ENCODE measurements at regions not wholly inside any gene's neighbourhood (a gene's known extent, or its start where the extent isn't known, plus 50 kb on each side); places are given as distances from the start of the nearest gene placed in this dataset.

- H3K4me1 ChIP-seq = no peaks in the 10 kb centered on the region
- H3K27me3 ChIP-seq = no peaks in the 10 kb centered on the region
- in situ Hi-C loops (cut with MboI; ENCODE audit: low pct_ligation_motif_present in 1 of 4, low pct_unique_long_range_greater_than_20kb in 1 of 4, low sequenced_read_pairs in 3 of 4) (no loop called here), intact Hi-C loops (cut with DNase I; ENCODE audit: low total_unique reads) (loop anchor here (1.0 kb wide), 1 partner anchor 10 kb away; no protein-coding TSS in a partner anchor)
- no peak for DNase-seq
- no peak overlapping the region for H3K4me3 ChIP-seq
- 77 to 83% methylated on average over 7 of the region's 7 CpGs for WGBS, 2 donors (ENCODE audit: low coverage in 1 of 2)
- no peak for TF ChIP-seq CTCF (IDR thresholded peaks at IDR 0.05)
- H3K9me3 ChIP-seq = no peaks in the 10 kb centered on the region
- H3K27ac ChIP-seq = no peak overlapping the region
- H3K36me3 ChIP-seq = no peaks in the 10 kb centered on the region
Observed at GRCh38 chr4:62191451-62192240, 991.5 kb downstream of the ADGRL3 start.

GRCh38 chr4:62170235-62170634, 970.1 kb downstream of the ADGRL3 start:
- H3K4me3 ChIP-seq = no peak overlapping the region
- intact Hi-C loops (cut with DNase I; ENCODE audit: low total_unique reads) (no loop called here), in situ Hi-C loops (cut with MboI; ENCODE audit: low pct_ligation_motif_present in 1 of 4, low pct_unique_long_range_greater_than_20kb in 1 of 4, low sequenced_read_pairs in 3 of 4) (no loop called here)
- H3K27ac ChIP-seq = no peak overlapping the region
- no peaks in the 10 kb centered on the region for H3K9me3 ChIP-seq
- no peaks in the 10 kb centered on the region for H3K4me1 ChIP-seq
- no peaks in the 10 kb centered on the region for H3K36me3 ChIP-seq
- 50% methylated on average over 1 of the region's 1 CpG; no CpG with 5 or more reads in 1 of the 2 donors for WGBS, 2 donors (ENCODE audit: low coverage in 1 of 2)
- TF ChIP-seq CTCF (IDR thresholded peaks at IDR 0.05) = no peak
- TF ChIP-seq EP300 (IDR thresholded peaks at IDR 0.05; ENCODE audit: low read depth) = no peak
- no peak for TF ChIP-seq POLR2AphosphoS5 (IDR thresholded peaks at IDR 0.05)
- TF ChIP-seq POLR2A (IDR thresholded peaks at IDR 0.05) = no peak
- DNase-seq = no peak
- H3K27me3 ChIP-seq = no peaks in the 10 kb centered on the region

- DNase-seq = no peak
- Histone ChIP-seq H3K4me3 (no peak overlapping the region), H3K36me3 (no peaks in the 10 kb centered on the region), H3K4me1 (no peaks in the 10 kb centered on the region), H3K9me3 (no peaks in the 10 kb centered on the region), H3K27me3 (no peaks in the 10 kb centered on the region), H3K27ac (no peak overlapping the region)
- in situ Hi-C loops (cut with MboI; ENCODE audit: low pct_ligation_motif_present in 1 of 4, low pct_unique_long_range_greater_than_20kb in 1 of 4, low sequenced_read_pairs in 3 of 4) (no loop called here), intact Hi-C loops (cut with DNase I; ENCODE audit: low total_unique reads) (no loop called here)
- 62 to 68% methylated on average over 1 of the region's 1 CpG for WGBS, 2 donors (ENCODE audit: low coverage in 1 of 2)
- TF ChIP-seq POLR2AphosphoS5 (IDR thresholded peaks at IDR 0.05) = no peak
- TF ChIP-seq CTCF (IDR thresholded peaks at IDR 0.05) = no peak
- no peak for TF ChIP-seq POLR2A (IDR thresholded peaks at IDR 0.05)
- no peak for TF ChIP-seq EP300 (IDR thresholded peaks at IDR 0.05; ENCODE audit: low read depth)
Observed at GRCh38 chr4:62168681-62169080, 968.6 kb downstream of the ADGRL3 start.

- Histone ChIP-seq H3K27ac (no peak overlapping the region), H3K9me3 (no peaks in the 10 kb centered on the region), H3K4me1 (no peaks in the 10 kb centered on the region), H3K36me3 (no peaks in the 10 kb centered on the region), H3K4me3 (no peak overlapping the region), H3K27me3 (no peaks in the 10 kb centered on the region)
- intact Hi-C loops (cut with DNase I; ENCODE audit: low total_unique reads) = no loop called here
- DNase-seq = no peak
- 50 to 67% methylated on average over 1 of the region's 1 CpG for WGBS, 2 donors (ENCODE audit: low coverage in 1 of 2)
- in situ Hi-C loops (cut with MboI; ENCODE audit: low pct_ligation_motif_present in 1 of 4, low pct_unique_long_range_greater_than_20kb in 1 of 4, low sequenced_read_pairs in 3 of 4) = no loop called here
- TF ChIP-seq EP300 (IDR thresholded peaks at IDR 0.05; ENCODE audit: low read depth) = no peak
Observed at GRCh38 chr4:62162606-62163005, 962.5 kb downstream of the ADGRL3 start.

DNA sequence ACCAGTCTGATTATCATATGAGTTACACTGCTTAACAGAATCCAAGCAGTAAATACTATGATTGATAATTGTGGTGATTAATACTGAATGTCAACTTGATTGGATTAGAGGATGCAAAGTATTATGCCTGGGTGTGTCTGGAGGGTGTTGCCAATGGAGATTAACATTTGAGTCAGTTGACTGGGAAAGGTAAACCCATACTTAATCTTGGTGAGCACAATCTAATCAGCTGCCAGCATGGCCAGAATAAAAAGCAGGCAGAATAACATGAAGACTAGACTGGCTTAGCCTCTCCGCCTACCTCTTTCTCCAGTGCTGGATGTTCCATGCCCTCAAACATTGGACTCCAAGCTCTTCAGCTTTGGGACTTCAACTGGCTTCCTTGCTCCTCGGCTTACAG, 961.3 kb downstream of the ADGRL3 start:
- H3K4me1 ChIP-seq = no peaks in the 10 kb centered on the region
- intact Hi-C loops (cut with DNase I; ENCODE audit: low total_unique reads) (no loop called here), in situ Hi-C loops (cut with MboI; ENCODE audit: low pct_ligation_motif_present in 1 of 4, low pct_unique_long_range_greater_than_20kb in 1 of 4, low sequenced_read_pairs in 3 of 4) (no loop called here)
- no peak overlapping the region for H3K4me3 ChIP-seq
- H3K9me3 ChIP-seq = no peaks in the 10 kb centered on the region
- DNase-seq = no peak
- no peaks in the 10 kb centered on the region for H3K36me3 ChIP-seq
- 75 to 86% methylated on average over 2 of the region's 2 CpGs for WGBS, 2 donors (ENCODE audit: low coverage in 1 of 2)
- TF ChIP-seq CTCF (IDR thresholded peaks at IDR 0.05) (no peak), POLR2A (IDR thresholded peaks at IDR 0.05) (no peak), EP300 (IDR thresholded peaks at IDR 0.05; ENCODE audit: low read depth) (no peak), POLR2AphosphoS5 (IDR thresholded peaks at IDR 0.05) (no peak)
- H3K27me3 ChIP-seq = no peaks in the 10 kb centered on the region
- no peak overlapping the region for H3K27ac ChIP-seq
